Heart right ventricle (tissue), 16 donors: ENCODE measurements at regions not wholly inside any gene's neighbourhood (a gene's known extent, or its start where the extent isn't known, plus 50 kb on each side); places are given as distances from the start of the nearest gene placed in this dataset.

Experiments used
- ATAC-seq, 8 donors: fragments of 200-7000 bp; cut with Tn5 transposase; one replicate each; pipeline ENCODE4 v1.9.1; 2020; ENCODE audit warnings: mild to moderate bottlenecking in 8 of 8, moderate library complexity in 8 of 8, moderate number of reproducible peaks in 1 of 8
- DNase-seq, 2 donors: peaks; one replicate each; pipeline ENCODE4 v3.0.0-alpha.2; 2020
- H3K27ac ChIP-seq, 10 donors: fragments of 200-600 bp; sonication (generic) in 2 of 10; one replicate each; pipeline versions ENCODE4 v1.5.0 to v1.8.0; 2020 to 2022; ENCODE audit warnings: mild to moderate bottlenecking in 3 of 10
- H3K27me3 ChIP-seq, 7 donors: fragments of 200-600 bp; one replicate each; pipeline ENCODE4 v1.8.0; 2021 to 2022; ENCODE audit warnings: mild to moderate bottlenecking in 2 of 7
- H3K36me3 ChIP-seq, 9 donors: fragments of 200-600 bp; sonication (generic) in 1 of 9; one replicate each; pipeline versions ENCODE4 v1.5.0 to v1.8.0; 2020 to 2022; ENCODE audit warnings: mild to moderate bottlenecking in 2 of 9
- H3K4me1 ChIP-seq, 9 donors: fragments of 200-600 bp; sonication (generic) in 1 of 9; one replicate each; pipeline versions ENCODE4 v1.5.0 to v1.8.0; 2020 to 2022; ENCODE audit warnings: mild to moderate bottlenecking in 4 of 9
- H3K4me3 ChIP-seq, 10 donors: fragments of 200-600 bp; sonication (generic) in 2 of 10; one replicate each; pipeline versions ENCODE4 v1.5.0 to v1.8.0; 2020 to 2022; ENCODE audit warnings: mild to moderate bottlenecking in 7 of 10, moderate library complexity in 2 of 10
- H3K9me3 ChIP-seq, 11 donors: fragments of 200-600 bp in 10 of 11; sonication (generic) in 2 of 11; one replicate each; pipeline versions ENCODE4 v1.5.0 to v1.8.0; 2013 to 2022; ENCODE audit warnings: mild to moderate bottlenecking in 2 of 11, control low read depth in 1 of 11, moderate library complexity in 1 of 11
- CTCF ChIP-seq, 9 donors: fragments of 200-600 bp; sonication (generic) in 2 of 9; IDR thresholded peaks; one replicate each; pipeline versions ENCODE4 v1.5.0 to v1.8.0; 2021 to 2022; ENCODE audit warnings: antibody characterized with exemption in 9 of 9, mild to moderate bottlenecking in 5 of 9, moderate library complexity in 1 of 9
- WGBS, 2 donors: extraction: QIAGEN DNeasy Blood & Tissue Kit; methylation state at CpG; one replicate each; pipeline ENCODE4 v1.1.7; 2013; ENCODE audit warnings: inconsistent platforms in 1 of 2; 5-methylcytosine and 5-hydroxymethylcytosine counted together
- intact Hi-C, 10 donors: fragments of 100-400 bp; cut with DNase I; formaldehyde crosslinking; loops; one replicate each; pipeline versions ENCODE4 v1.11.1 to v1.14.2; 2022
- donor health status: Arrhythmogenic right ventricular cardiomyopathy.
- donor health status: ischemic (EF 13 %, LVEDD 7.1; RV severe dilation, severe dysfunction).
- donor health status: healthy with polysubstance abuse.
- donor health status: DM: no; HTN: yes; CAD: no.
- donor health status: DM: no; HTN: no; CAD: no.
- donor health status: ischemic (EF 25% LVEDD 6.9; RV normal size, moderate dysfunction).
- donor health status: ischemic (EF 25% LVEDD 5.7; RV mildly dilated, moderate dysfunction).
- donor health status: healthy.
- donor health status: DM: yes; HTN: yes; CAD: no.
- donor health status: Ischemic cardiomyopathy.
- donor health status: ischemic (EF 35%, LVEDD 5.7; RV mildly dilated, moderate dysfunction).
- donor health status: nonischemic (EF 11% LVEDD 7.7; RV severe dilation, severe dysfunction).
- donor health status: DM: yes; HTN: yes; CAD: no.
- donor health status: PGD.
- donor health status: ischemic (EF 29% LVEDD 5.4; RV normal size, mild dysfunction).
- donor health status: nonischemic (EF 23%, LVEDD 6.1; RV moderate dilation, normal function).

- WGBS, 2 donors = 27 to 32% methylated on average over 79 of the region's 79 CpGs
- Histone ChIP-seq H3K27me3 (peaks cover 0 to 45% (median 20%) of the 10 kb centered on the region in 7 donors), H3K27ac (no peak overlapping the region), H3K4me3 (peak overlapping the region in 7 of 10 donors; percentile 17 to 41 (median 25)), H3K36me3 (no peaks in the 10 kb centered on the region), H3K9me3 (no peaks in the 10 kb centered on the region), H3K4me1 (peaks cover 0 to 21% (median 5%) of the 10 kb centered on the region in 9 donors)
- intact Hi-C loops = no loop called here
- no peak for TF ChIP-seq CTCF (IDR thresholded peaks at IDR 0.05)
- peak in 2 of 8 donors; percentile 30 to 56 for ATAC-seq
- DNase-seq = no peak
Measured at GRCh38 chr3:194204042-194204987, 68.4 kb downstream of the HES1 start.

DNA sequence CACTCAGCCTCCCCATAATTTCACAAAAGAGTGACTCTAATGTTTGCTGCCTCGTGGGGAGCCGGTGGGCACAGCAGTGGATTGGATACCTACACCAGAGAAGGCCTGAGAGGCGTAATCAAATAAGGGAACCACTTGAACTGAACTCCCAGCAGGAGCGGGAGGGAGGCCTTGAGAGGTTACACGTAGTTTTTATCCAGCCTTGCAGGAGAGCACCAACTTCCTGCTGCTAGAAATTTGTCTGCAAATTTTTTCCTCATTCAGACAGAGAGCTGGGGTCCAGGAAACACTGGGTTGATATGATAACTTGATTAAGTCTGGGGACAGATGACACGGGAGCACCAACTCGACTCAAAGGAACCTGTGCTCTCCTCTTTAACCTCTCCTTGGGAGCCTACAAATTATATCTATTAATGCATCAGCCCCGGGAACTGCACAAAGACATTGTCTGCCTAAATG lies 69.8 kb downstream of the HES1 start:
- Histone ChIP-seq H3K4me3 (no peak overlapping the region), H3K4me1 (peaks cover 0 to 19% (median 3%) of the 10 kb centered on the region in 9 donors), H3K9me3 (no peaks in the 10 kb centered on the region), H3K27me3 (peaks cover 0 to 47% (median 20%) of the 10 kb centered on the region in 7 donors), H3K27ac (no peak overlapping the region), H3K36me3 (no peaks in the 10 kb centered on the region)
- WGBS, 2 donors = 71 to 77% methylated on average over 8 of the region's 8 CpGs
- DNase-seq (no peak), ATAC-seq (no peak)
- intact Hi-C loops = no loop called here
- TF ChIP-seq CTCF (IDR thresholded peaks at IDR 0.05) = no peak

GRCh38 chr3:194206320-194206719 lies 70.4 kb downstream of the HES1 start:
- Histone ChIP-seq H3K27ac (no peak overlapping the region), H3K9me3 (no peaks in the 10 kb centered on the region), H3K27me3 (peaks cover 0 to 48% (median 21%) of the 10 kb centered on the region in 7 donors), H3K36me3 (no peaks in the 10 kb centered on the region), H3K4me3 (no peak overlapping the region), H3K4me1 (peaks cover 0 to 16% (median 0%) of the 10 kb centered on the region in 9 donors)
- peak in 1 of 2 donors; percentile 34 for DNase-seq
- peak in 3 of 8 donors; percentile 31 to 84 (median 59) for ATAC-seq
- intact Hi-C loops = no loop called here
- WGBS, 2 donors = 62 to 65% methylated on average over 10 of the region's 10 CpGs
- no peak for TF ChIP-seq CTCF (IDR thresholded peaks at IDR 0.05)

GRCh38 chr3:194208709-194209108 lies 72.8 kb downstream of the HES1 start:
- Histone ChIP-seq H3K27me3 (peaks cover 0 to 36% (median 11%) of the 10 kb centered on the region in 7 donors), H3K36me3 (no peaks in the 10 kb centered on the region), H3K4me3 (no peak overlapping the region), H3K9me3 (no peaks in the 10 kb centered on the region), H3K4me1 (peaks cover 0 to 12% (median 0%) of the 10 kb centered on the region in 9 donors), H3K27ac (no peak overlapping the region)
- DNase-seq (no peak), ATAC-seq (no peak)
- no peak for TF ChIP-seq CTCF (IDR thresholded peaks at IDR 0.05)
- 90 to 96% methylated on average over 3 of the region's 3 CpGs for WGBS, 2 donors
- intact Hi-C loops = no loop called here
